Activated T-helper 1 cell treated with anti-CD3 and anti-CD28 coated beads, Interleukin-12 subunit alpha, Interleukin-12 subunit beta, Interleukin-2, Interleukin-4 antibody, amounts not matched to agents 30 ng/mL and 10 ng/mL and 1 ng/mL, durations not matched to agents 14 hours and 24 hours and 36 hours (primary cell): ENCODE measurements at regions not wholly inside any gene's neighbourhood (a gene's known extent, or its start where the extent isn't known, plus 50 kb on each side); places are given as distances from the start of the nearest gene placed in this dataset.

Experiments used
- DNase-seq: peaks from one replicate; pipeline ENCODE4 v3.0.0; 2021; ENCODE audit warnings: low spot score
- H3K27ac Mint-ChIP-seq: one replicate; pipeline ENCODE4 v1.8.0; 2021; ENCODE audit warnings: mild to moderate bottlenecking, mixed read lengths
- H3K27me3 Mint-ChIP-seq: one replicate; pipeline ENCODE4 v1.8.0; 2022; ENCODE audit warnings: mild to moderate bottlenecking, moderate library complexity, mixed read lengths; ENCODE audit not compliant: insufficient read depth
- H3K36me3 Mint-ChIP-seq: one replicate; pipeline ENCODE4 v1.8.0; 2021; ENCODE audit warnings: low read depth, mixed read lengths
- H3K4me1 Mint-ChIP-seq: one replicate; pipeline ENCODE4 v1.8.0; 2021; ENCODE audit warnings: low read depth, mixed read lengths
- H3K4me3 Mint-ChIP-seq: one replicate; pipeline ENCODE4 v1.8.0; 2021; ENCODE audit warnings: mild to moderate bottlenecking, moderate library complexity, mixed read lengths
- H3K9me3 Mint-ChIP-seq: one replicate; pipeline ENCODE4 v1.8.0; 2021; ENCODE audit warnings: mixed read lengths
- intact Hi-C: fragments of 100-400 bp; cut with micrococcal nuclease; formaldehyde crosslinking; loops from one replicate; pipeline ENCODE4 v1.15.1; 2024

DNA sequence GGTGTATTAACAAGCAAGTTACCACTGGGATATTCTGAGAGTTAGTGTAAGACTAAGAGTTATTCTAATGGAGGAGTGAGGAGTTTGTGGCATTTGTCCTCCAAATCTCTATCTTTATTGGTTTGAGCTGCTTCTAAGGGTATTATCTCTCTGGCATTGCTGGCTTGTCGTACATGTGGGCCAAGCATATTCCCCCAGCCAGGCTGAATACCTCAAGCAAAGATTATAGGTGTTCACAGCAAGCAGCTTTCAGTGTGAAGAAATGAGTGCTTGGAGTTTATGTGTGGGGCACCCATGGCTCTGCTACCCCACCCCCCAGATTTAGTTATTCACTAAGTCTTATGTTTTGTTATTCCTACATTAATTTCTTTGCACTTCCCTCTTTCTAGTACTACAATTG is 193.6 kb upstream of the FANCL start:
- Mint-ChIP-seq H3K36me3 (no peaks in the 10 kb centered on the region), H3K9me3 (no peaks in the 10 kb centered on the region), H3K4me3 (no peak overlapping the region), H3K27ac (no peak overlapping the region), H3K27me3 (peaks cover 10% of the 10 kb centered on the region), H3K4me1 (no peaks in the 10 kb centered on the region)
- no peak for DNase-seq
- intact Hi-C loops: no loop called here

DNA sequence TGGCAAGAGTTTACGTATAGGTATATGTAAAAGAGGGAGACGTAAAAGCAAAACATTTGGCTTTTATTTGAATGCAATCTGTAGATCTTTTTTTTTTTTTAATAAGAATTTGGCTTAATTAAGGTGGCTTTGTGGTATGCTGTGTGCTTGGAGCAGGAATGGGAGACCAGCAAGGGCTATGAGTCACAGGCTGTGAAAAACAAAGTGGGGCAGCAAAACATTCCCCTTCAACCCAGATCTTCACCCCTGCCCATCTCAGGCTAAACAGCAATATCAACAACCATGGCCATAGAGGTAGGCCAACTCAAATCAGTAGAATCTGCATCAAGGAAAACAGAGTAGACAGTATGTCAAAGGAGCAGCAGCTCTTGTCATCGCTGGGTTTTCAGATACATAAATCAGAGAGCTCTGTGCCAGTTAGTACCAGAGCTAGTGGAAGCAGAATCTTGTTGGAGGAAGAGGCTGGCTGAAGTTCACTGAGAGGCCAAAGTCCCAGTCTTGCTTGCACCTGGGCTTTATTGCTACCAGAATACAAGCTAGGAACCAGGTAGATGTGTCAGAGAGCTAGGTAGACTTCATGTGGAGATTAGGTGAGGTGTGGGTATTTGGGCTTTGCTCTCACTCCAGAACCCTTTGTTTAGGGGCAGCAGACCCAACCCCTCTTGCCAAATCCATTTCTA is 191.5 kb upstream of the FANCL start:
- no peak for DNase-seq

DNA sequence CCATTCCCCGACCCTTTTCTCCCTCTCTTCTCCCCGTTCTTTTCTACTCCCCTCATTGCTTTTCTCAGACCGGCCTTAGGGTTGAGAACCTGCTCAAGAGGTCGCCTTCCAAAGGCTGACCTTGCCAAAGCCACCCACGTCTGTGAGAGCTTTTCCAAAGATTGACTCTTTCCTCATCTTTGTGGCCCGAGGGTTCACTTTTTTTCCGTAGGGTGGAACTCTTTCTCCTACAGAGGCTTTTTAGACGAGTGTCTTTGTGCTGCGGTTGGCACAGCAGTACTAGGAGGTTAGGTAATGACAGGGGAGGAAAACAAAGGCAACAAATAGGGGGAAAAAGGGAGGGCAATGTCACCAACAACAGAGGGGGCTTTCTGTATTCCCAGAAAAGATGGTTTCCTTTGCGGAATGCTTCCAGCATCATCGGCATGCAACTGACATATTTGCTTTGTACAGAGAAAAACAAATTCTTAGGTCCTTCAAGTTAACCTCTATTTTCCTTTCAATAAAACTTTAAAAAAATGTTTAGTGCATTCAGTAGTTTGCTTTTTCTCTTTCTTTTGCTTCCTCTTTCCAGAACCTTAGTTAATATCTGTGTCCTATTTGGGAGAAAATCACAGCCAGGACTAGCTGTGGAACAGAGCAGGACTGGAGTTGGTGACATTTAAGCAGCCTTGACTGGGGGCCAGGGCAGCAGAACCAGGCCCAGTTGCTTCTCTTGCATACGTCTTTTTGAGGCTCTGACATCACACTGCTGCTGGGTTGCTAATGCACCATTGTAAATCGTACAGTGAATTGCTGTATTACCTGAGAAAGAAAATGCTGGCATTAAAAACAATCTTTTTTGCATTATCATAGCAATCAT is 188.1 kb upstream of the FANCL start:
- Mint-ChIP-seq H3K9me3 (no peaks in the 10 kb centered on the region), H3K27ac (no peak overlapping the region), H3K4me3 (peak overlapping the region; percentile 65), H3K36me3 (no peaks in the 10 kb centered on the region), H3K4me1 (no peaks in the 10 kb centered on the region), H3K27me3 (peaks cover 49% of the 10 kb centered on the region)
- DNase-seq: no peak
- intact Hi-C loops: no loop called here

More for the DNA sequence above, 191.5 kb upstream of the FANCL start:
- no peaks in the 10 kb centered on the region for H3K36me3 Mint-ChIP-seq
- no peaks in the 10 kb centered on the region for H3K9me3 Mint-ChIP-seq
- no peak overlapping the region for H3K27ac Mint-ChIP-seq
- H3K4me1 Mint-ChIP-seq: no peaks in the 10 kb centered on the region
- no peak overlapping the region for H3K4me3 Mint-ChIP-seq
- H3K27me3 Mint-ChIP-seq: peaks cover 24% of the 10 kb centered on the region
- intact Hi-C loops: no loop called here

DNA sequence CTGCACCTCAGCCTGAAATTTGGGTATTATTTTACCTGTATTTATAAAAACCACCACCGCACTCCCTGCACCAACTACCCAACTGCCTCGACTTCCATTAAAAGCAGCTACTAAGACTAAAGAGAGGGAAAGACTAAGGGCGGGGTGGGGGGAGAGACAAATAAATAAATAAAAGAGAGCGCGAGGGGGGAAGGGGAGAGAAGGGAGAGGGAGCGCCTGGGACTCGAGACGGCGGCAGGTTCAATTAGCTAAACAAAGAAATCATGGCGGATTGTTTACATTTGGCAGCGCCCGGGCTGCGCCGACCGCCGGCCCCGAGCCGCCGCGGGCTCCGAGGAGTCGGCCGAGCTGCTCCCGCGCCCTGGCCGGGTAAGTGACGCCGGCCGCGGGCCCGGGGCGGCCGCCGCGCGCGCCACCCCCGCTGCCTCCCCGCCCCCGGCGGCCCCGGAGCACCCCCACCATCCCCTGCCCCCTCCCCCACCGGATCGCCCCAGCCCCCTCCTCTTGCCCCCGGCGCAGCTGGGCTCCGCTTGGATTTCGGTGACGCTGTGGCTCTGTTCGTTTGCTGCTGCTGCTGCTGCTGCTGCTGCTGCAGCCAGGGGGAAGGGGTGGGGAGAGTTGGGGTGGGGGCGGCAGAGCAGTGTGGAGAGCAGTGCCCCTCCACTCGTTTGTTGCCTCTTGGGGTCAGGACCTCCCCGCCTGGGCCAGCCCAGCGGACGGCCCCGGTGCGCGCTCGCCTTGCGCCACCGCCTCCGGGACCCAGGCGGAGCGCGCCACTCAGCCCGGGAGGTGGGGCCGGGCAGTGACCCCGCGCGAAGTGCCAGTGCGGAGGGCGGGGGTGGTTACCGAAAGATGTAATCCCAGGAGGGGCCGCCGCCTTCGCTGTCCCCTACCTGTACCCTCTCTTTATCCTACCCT is 187.2 kb upstream of the FANCL start:
- H3K27ac Mint-ChIP-seq: no peak overlapping the region
- no peak for DNase-seq
- H3K9me3 Mint-ChIP-seq: no peaks in the 10 kb centered on the region
- peak overlapping the region; percentile 62 for H3K4me3 Mint-ChIP-seq
- H3K27me3 Mint-ChIP-seq: peaks cover 49% of the 10 kb centered on the region
- no peaks in the 10 kb centered on the region for H3K4me1 Mint-ChIP-seq
- no peaks in the 10 kb centered on the region for H3K36me3 Mint-ChIP-seq
- intact Hi-C loops: no loop called here

DNA sequence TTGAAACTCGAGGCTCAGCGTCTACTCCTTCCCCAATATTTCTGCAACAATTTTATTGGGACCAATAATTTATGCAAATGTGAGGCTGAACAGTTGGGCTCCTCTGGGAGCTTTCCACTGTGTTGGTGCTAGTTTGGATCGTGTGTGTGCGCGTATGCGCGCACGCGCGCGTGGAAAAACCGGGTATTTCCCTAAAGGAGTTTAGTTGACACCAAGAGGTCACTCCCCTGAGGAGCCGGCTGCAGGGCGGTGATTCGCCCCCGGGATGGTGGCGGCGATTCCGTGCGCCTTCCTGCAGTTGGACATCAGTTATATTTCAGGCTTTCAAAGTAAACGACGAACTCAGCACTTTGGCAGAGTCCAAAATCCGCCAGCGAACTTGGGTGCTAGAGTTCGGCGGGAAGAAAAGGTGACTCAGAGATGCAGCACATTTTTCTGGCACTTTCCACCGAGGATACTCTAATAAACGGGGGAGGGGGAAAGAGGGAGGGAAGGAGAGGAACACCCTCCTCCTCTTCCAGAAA is 186.5 kb upstream of the FANCL start:
- DNase-seq: no peak
- peaks cover 49% of the 10 kb centered on the region for H3K27me3 Mint-ChIP-seq
- H3K9me3 Mint-ChIP-seq: no peaks in the 10 kb centered on the region
- intact Hi-C loops: no loop called here
- H3K36me3 Mint-ChIP-seq: no peaks in the 10 kb centered on the region
- no peaks in the 10 kb centered on the region for H3K4me1 Mint-ChIP-seq
- H3K4me3 Mint-ChIP-seq: peak overlapping the region; percentile 62
- H3K27ac Mint-ChIP-seq: no peak overlapping the region

DNA sequence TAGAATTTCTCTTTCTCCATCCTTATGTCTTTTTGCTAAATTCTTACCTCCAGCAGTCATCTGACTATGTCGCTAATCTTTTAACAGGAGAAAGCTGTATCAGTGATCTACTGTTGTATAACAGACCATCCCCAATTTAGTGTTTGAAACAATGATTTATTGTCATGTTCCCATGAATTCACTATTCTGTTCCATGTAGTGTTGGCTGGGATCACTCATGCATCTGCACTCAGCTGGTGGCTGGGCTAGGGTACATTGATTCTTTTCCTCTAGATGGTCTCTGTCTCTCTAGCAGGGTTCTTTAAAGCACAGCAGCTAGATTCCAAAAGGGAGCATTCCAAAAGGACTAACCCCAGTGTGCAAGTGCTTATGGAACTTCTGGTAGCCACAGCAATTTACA is 184.2 kb upstream of the FANCL start:
- Mint-ChIP-seq H3K4me1 (no peaks in the 10 kb centered on the region), H3K36me3 (no peaks in the 10 kb centered on the region), H3K4me3 (no peak overlapping the region), H3K27ac (no peak overlapping the region), H3K9me3 (no peaks in the 10 kb centered on the region), H3K27me3 (peaks cover 48% of the 10 kb centered on the region)
- no peak for DNase-seq
- intact Hi-C loops: no loop called here

DNA sequence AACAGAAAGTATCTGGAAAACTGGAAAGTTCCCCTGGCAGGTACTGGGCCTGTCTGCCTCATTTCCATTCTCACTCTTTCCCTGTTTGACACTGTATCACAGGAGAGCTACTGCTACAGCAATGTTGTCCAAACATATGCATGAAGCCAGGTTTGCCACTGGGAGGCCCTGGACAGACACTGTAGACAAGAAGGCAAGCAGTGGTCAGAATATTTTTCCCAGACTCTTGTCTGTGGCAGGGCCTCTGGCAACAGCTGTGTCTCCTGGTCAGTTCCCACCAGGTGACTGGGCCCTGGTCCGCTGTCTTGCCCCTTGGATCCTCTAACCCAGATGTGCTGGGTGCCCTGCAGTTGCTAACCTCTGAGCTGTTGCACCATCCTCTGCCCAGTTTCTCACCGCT is 178.9 kb upstream of the FANCL start:
- H3K4me3 Mint-ChIP-seq: no peak overlapping the region

DNA sequence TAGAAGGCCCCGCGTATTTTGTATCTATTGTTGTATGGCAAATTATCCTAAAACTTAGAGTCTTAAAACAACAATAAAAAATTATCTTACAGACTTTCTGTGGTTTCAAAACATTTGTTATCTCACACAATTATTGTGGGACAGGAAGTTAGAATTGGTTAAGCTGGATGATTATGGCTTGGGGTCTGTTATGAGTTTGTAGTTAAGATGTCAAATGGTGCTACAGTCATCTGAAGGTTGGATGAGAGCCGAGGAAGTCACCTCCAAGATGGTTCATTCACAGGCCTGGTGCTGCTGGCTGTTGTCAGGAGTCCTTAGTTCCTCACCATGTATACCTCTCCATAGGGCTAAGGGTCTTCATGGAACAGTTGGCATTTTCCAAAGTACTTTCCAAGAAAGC is 175.6 kb upstream of the FANCL start:
- H3K27ac Mint-ChIP-seq: no peak overlapping the region
- intact Hi-C loops: no loop called here
- no peaks in the 10 kb centered on the region for H3K4me1 Mint-ChIP-seq
- H3K27me3 Mint-ChIP-seq: no peaks in the 10 kb centered on the region
- no peaks in the 10 kb centered on the region for H3K9me3 Mint-ChIP-seq
- DNase-seq: no peak
- H3K4me3 Mint-ChIP-seq: no peak overlapping the region
- no peaks in the 10 kb centered on the region for H3K36me3 Mint-ChIP-seq

More for the DNA sequence above, 178.9 kb upstream of the FANCL start:
- no peaks in the 10 kb centered on the region for H3K9me3 Mint-ChIP-seq
- intact Hi-C loops: no loop called here
- no peak for DNase-seq
- no peak overlapping the region for H3K27ac Mint-ChIP-seq
- no peaks in the 10 kb centered on the region for H3K4me1 Mint-ChIP-seq
- H3K36me3 Mint-ChIP-seq: no peaks in the 10 kb centered on the region
- H3K27me3 Mint-ChIP-seq: peaks cover 3% of the 10 kb centered on the region

DNA sequence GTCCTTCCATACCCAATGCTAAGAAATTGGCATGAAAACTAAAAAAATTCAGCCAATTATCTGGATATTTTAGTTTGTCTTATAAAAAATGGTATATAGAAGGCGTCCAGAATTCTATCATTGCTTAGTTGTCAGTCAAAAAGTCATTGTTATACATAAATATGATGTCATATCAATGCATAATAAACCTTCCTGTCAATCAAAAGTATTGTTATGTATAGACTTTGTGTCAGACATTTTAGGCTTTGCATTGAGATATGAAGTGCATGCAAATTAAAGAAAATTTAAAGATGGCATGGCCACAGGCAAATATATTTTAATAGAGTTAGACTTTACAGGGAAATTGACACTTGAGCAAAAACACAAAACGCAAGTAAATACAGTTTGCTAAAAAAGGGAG is 173.4 kb upstream of the FANCL start:
- Mint-ChIP-seq H3K4me3 (no peak overlapping the region), H3K27me3 (no peaks in the 10 kb centered on the region), H3K36me3 (no peaks in the 10 kb centered on the region), H3K9me3 (no peaks in the 10 kb centered on the region), H3K4me1 (no peaks in the 10 kb centered on the region), H3K27ac (no peak overlapping the region)
- no peak for DNase-seq
- intact Hi-C loops: no loop called here

DNA sequence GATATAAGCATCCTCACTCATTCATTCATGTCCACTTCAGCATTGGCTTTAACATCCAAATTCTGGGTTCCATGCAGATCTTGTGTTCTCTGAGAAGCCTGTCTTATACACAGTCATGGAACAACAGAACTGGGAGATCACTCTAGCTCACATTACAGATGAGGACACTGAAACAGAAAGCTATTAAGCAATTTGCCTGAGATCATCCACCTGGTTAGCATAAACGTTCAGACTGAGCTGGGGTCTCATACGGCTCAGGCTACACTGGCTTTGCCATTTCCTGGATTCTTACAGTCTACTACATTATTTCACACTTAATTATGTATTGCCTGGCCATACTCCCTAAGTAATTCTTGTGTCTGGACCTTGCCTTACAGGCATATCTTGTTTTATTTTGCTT is 169.4 kb upstream of the FANCL start:
- no peak for DNase-seq
- intact Hi-C loops: no loop called here
- no peaks in the 10 kb centered on the region for H3K9me3 Mint-ChIP-seq
- H3K4me1 Mint-ChIP-seq: no peaks in the 10 kb centered on the region
- H3K27ac Mint-ChIP-seq: no peak overlapping the region
- no peak overlapping the region for H3K4me3 Mint-ChIP-seq
- H3K27me3 Mint-ChIP-seq: no peaks in the 10 kb centered on the region
- no peaks in the 10 kb centered on the region for H3K36me3 Mint-ChIP-seq

DNA sequence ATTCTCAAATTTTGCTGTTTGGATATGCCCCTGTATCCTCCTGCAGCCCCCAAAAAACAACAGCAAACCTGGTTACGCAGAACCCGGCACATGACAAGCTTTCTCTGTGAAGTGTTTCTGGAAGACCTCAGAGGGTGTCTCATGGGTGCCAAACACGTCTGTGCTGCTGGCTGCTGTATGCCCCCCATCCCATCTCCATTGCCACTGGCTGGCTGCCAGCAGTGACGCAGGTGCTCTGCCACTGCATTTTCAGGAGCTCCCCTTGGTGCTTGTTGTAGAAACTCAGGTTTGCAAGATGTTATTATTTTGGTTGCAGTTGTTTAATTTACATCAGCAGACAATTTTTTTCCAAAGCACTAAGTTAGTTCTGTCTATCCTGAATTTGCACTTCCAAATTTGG is 166.4 kb upstream of the FANCL start:
- no peaks in the 10 kb centered on the region for H3K9me3 Mint-ChIP-seq
- no peak overlapping the region for H3K27ac Mint-ChIP-seq
- intact Hi-C loops: no loop called here
- no peaks in the 10 kb centered on the region for H3K4me1 Mint-ChIP-seq
- H3K27me3 Mint-ChIP-seq: no peaks in the 10 kb centered on the region
- no peak for DNase-seq
- no peaks in the 10 kb centered on the region for H3K36me3 Mint-ChIP-seq
- no peak overlapping the region for H3K4me3 Mint-ChIP-seq

DNA sequence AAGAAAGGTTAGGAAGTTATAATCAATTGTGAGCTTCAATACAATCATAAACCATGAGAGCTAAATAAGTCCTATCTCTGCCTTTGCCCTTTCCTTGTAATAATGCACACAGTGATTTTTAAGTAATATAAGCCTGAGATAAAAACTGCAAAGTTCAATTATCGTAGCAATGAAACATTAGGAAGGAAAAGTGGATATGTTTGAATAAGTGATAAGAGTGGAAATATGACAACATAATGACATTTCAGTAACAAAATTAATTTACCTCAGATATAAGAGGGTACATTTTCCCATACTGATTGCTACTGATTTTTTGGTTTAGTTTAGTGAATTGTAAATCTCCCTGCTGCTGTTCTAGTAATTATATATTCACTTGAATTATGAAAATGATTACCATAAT is 164.2 kb upstream of the FANCL start:
- Mint-ChIP-seq H3K36me3 (no peaks in the 10 kb centered on the region), H3K4me1 (no peaks in the 10 kb centered on the region), H3K27me3 (no peaks in the 10 kb centered on the region), H3K4me3 (no peak overlapping the region), H3K27ac (no peak overlapping the region), H3K9me3 (no peaks in the 10 kb centered on the region)
- intact Hi-C loops: no loop called here
- DNase-seq: no peak
